HL-60/S4 treated with phorbol 12-myristate 13-acetate at 8.2 ng/mL for 4 days and 3 days (cell line): ENCODE measurements at regions not wholly inside any gene's neighbourhood (a gene's known extent, or its start where the extent isn't known, plus 50 kb on each side); places are given as distances from the start of the nearest gene placed in this dataset.
"Not testable (repeated sequence)": the region's sequence is repeated elsewhere in the genome, so short reads cannot be mapped to it uniquely, and the experiment has no call there.

Experiments
- in situ Hi-C: fragments of 300-500 bp; cut with MboI; formaldehyde crosslinking; loops from 2 replicates; pipeline ENCODE4 v1.15.0; 2022; ENCODE audit warnings: low sequenced_read_pairs

- in situ Hi-C loops = no loop called here
These were observed 91.7 kb upstream of the TRIB2 start for GRCh38 chr2:12624905-12625598.

GRCh38 chr2:12628541-12628940, 88.2 kb upstream of the TRIB2 start:
- in situ Hi-C loops = not testable (repeated sequence)

DNA sequence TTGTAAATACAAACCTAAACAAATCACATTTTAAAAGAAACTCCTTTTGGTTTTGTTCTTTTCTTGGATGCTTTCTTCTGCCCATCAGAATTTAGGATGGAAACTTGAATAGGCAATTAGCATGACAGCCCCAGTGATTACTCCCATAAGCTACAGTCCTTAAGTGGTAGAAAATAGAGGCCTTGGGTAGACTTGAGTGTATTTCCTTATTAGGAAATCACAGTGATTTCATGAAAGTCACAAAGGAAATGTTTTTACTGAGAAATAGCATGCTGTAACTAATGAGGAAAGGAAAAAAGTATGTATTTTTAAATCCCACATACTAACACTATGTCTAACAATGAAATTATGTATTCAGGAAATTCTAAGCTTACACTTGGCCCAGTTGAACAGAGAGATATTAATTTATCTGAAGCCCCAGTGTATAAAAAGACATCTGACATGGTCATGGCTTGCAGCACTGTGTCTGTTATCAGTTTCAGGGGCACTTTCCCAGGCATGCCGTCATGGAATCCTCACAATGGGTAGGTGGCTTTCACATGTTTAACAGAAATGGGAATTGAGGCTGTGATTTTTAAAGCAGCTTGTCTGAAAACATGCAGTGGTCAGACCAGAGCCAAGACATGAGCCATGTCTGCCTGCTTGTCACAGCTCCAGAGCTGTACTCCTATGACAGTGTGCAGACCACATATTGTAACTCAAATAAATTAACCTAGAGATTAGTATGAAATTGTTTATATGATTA, 79.7 kb upstream of the TRIB2 start:
- in situ Hi-C loops = no loop called here

GRCh38 chr2:12637754-12638153, 79.0 kb upstream of the TRIB2 start:
- in situ Hi-C loops = no loop called here

DNA sequence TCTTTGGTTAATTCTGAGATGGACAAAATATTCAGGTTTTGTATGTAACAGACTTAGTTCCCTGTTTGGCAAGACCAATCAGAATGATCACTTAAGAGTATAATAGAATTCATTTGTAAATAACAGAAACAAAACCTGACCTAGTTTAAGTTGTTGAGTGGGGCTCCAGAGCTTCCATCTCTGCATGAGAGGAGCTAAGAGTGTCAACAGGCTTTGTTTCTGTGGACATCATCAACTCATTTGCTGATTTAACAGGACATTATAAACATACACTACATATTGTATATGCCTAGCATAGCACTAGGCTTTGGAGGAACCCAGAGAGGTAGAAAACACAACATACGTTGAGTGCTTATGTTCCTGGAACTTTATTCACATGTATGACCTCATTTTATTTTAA, 75.3 kb upstream of the TRIB2 start:
- in situ Hi-C loops = no loop called here

GRCh38 chr2:12642332-12642731, 74.4 kb upstream of the TRIB2 start:
- in situ Hi-C loops = no loop called here

DNA sequence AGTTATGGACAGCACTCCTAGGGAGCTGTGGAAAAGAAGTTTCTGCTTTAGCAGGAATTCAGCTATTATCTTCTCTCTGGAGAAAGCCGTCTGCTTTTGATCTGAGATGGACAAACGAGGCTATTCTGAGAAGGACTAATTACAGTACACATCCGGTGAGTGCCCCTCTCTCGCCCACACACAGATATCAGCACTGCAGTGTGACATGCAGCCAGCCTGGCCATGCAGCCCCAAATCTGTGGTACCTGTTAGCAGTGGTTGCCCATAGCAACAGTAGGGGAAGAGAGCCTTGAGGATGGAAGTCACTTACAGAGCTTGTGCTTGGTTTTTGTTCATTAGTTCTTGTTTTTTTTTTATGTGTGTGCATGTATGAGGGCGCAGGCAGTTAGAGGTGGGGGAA, 73.9 kb upstream of the TRIB2 start:
- in situ Hi-C loops = no loop called here

DNA sequence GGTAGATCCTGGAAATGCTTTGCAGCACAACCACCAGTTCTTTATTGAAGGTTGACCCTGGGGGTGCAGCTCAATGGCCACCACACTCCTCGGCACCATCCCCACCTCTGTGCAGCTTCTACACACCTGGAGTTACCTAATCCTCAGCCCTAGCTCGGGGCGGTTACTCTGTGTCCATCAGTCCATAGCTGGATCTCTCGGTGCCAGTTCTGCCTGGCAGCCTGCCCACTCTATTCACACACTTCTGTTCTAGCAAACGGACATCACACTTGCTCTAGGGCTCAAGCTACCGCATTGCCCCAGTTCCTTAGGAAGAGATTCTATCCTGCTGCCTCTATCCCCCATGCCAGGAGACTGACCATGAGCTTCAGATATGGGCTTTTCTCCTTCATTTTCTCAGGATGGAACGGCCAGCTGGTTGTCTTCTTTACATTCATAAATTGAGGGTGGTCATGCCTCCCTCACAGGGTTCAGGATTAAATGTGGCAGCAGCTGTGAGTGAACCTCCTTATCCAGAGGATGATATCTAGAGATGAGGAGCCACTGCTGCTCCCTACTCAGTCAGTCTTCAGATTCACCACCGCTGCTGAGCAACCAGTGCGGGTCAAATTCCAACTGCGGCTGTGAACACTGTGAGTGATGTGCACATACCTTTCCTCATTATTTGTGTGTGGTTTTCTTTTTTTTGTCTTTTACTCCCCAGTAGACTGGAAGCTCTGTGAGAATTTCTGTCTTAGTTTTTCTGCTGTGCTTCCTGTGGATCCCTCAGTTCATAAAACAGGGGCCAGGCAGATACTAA, 66.9 kb upstream of the TRIB2 start:
- in situ Hi-C loops = no loop called here

GRCh38 chr2:12651641-12652040, 65.1 kb upstream of the TRIB2 start:
- in situ Hi-C loops = no loop called here

DNA sequence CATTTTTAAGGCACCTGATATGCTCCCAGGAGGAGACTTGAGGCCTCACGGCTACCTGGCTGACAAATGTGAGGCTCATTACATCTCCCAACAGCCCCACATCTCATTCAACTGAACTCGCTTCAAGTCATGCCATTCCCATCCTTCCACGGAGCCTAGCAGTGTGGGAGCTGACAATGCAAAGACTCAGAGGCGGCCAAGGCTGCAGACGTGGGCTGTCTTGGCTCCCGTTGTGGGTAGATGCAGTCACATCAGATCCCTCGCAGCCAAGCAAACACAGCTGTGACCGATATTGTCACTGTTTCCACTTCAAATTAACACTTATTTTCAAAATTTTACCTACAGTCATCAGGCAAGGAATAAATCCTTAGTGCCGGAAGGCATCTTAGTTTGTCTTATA, 64.0 kb upstream of the TRIB2 start:
- in situ Hi-C loops = no loop called here

DNA sequence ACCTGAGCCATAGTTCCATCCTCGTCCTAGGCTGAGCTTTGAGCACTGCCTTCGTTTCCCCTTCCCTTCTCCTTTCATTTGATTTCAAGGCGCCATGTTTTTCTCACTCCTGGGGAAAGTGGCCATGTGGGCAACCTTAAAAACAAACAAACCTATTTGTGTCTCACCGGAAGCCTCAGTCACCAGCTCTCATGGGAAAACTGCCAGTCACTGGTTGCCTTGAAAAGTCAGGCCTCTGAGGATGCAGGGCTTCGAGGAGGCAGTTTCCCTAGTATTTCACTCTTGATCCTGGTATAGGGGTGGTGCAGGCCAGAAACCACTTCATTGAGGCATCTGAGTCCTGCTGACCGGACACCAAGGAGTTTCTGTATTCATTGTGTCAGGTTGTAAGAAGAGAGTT, 59.2 kb upstream of the TRIB2 start:
- in situ Hi-C loops = no loop called here

GRCh38 chr2:12658310-12658945, 58.3 kb upstream of the TRIB2 start:
- in situ Hi-C loops = no loop called here

GRCh38 chr2:12661489-12661888, 55.2 kb upstream of the TRIB2 start:
- in situ Hi-C loops = no loop called here

- in situ Hi-C loops = no loop called here
These were observed 53.3 kb upstream of the TRIB2 start for GRCh38 chr2:12663306-12664037.

- in situ Hi-C loops = no loop called here
These were observed 51.4 kb upstream of the TRIB2 start for GRCh38 chr2:12665334-12665733.

- in situ Hi-C loops = no loop called here
These were observed 50.3 kb upstream of the TRIB2 start for GRCh38 chr2:12666445-12666844.
